Activated T-cell treated with anti-CD3 and anti-CD28 coated beads, Interleukin-2, amount 50 U/mL, for 72 hours (primary cell): ENCODE measurements at regions not wholly inside any gene's neighbourhood (a gene's known extent, or its start where the extent isn't known, plus 50 kb on each side); places are given as distances from the start of the nearest gene placed in this dataset.

Experiments used
- ATAC-seq, 2 donors: fragments of 150-1000 bp; cut with Tn5 transposase; replicated peaks in 1 of 2; 2 replicates each; pipeline ENCODE4 v1.10.0; 2021; ENCODE audit warnings: moderate library complexity in 2 of 2, mild to moderate bottlenecking in 1 of 2
- DNase-seq, 2 donors: peaks; one replicate each; pipeline ENCODE4 v3.0.0; 2021 to 2022; ENCODE audit warnings: mixed read lengths in 1 of 2
- H3K27ac Mint-ChIP-seq: one replicate; pipeline ENCODE4 v1.8.0; 2022; ENCODE audit warnings: mild to moderate bottlenecking, moderate library complexity, mixed read lengths
- H3K27me3 Mint-ChIP-seq: one replicate; pipeline ENCODE4 v1.8.0; 2022; ENCODE audit warnings: low read depth, mixed read lengths
- H3K36me3 Mint-ChIP-seq, 2 donors: one replicate each; pipeline ENCODE4 v1.8.0; 2022; ENCODE audit warnings: mixed read lengths in 2 of 2, mild to moderate bottlenecking in 1 of 2; ENCODE audit not compliant: insufficient read depth in 2 of 2
- H3K4me1 Mint-ChIP-seq: one replicate; pipeline ENCODE4 v1.8.0; 2022; ENCODE audit warnings: low read depth, mixed read lengths
- H3K4me3 Mint-ChIP-seq, 2 donors: one replicate each; pipeline ENCODE4 v1.8.0; 2022; ENCODE audit warnings: mild to moderate bottlenecking in 2 of 2, mixed read lengths in 2 of 2, moderate library complexity in 2 of 2
- H3K9me3 Mint-ChIP-seq, 2 donors: one replicate each; pipeline ENCODE4 v1.8.0; 2022; ENCODE audit warnings: mixed read lengths in 2 of 2

DNA sequence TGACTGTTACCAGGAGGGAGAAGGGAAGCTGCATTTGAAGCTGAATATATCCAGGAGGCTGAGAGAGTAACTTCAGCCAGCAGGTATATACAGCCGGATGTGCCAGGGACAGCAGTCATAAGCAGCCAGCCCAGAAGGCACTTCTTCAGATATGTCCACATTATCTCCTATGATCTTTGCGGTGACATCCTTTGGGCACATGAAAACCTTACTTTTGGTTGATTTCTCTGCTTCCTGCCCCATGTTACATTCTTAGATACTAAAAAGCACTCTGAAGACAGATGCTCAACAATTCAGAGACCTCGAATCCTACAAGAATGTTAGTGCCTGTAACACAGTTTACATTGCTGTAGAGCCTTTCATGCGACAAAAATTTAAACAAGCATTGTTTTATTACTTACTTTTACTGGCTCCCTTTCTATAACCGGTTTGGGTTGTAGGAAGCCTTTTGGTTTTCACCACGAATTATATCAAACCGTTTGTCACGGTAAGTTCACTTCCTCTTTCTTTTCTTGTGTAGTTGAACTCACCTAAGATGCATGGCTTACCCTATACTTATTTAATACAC lies 50.3 kb upstream of the TLK1 start:
- H3K4me3 Mint-ChIP-seq = peak overlapping the region; percentile 35 to 88
- peak; percentile 33 to 39 for DNase-seq
- H3K9me3 Mint-ChIP-seq = no peaks in the 10 kb centered on the region
- ATAC-seq = peak; percentile 91 to 96
- H3K36me3 Mint-ChIP-seq = no peaks in the 10 kb centered on the region
- H3K27me3 Mint-ChIP-seq = peaks cover 6% of the 10 kb centered on the region
- peak overlapping the region; percentile 94 for H3K27ac Mint-ChIP-seq
- peaks cover 23% of the 10 kb centered on the region for H3K4me1 Mint-ChIP-seq
